HG03060 (cell line): ENCODE measurements at regions not wholly inside any gene's neighbourhood (a gene's known extent, or its start where the extent isn't known, plus 50 kb on each side); places are given as distances from the start of the nearest gene placed in this dataset.
"Not testable (repeated sequence)": the region's sequence is repeated elsewhere in the genome, so short reads cannot be mapped to it uniquely, and the experiment has no call there.

ENCODE experiments used
- ATAC-seq: cut with Tn5 transposase; IDR thresholded peaks from one replicate; pipeline ENCODE4 v1.9.1; 2021; ENCODE audit warnings: low read depth, moderate number of reproducible peaks; ENCODE audit not compliant: unreplicated experiment

DNA sequence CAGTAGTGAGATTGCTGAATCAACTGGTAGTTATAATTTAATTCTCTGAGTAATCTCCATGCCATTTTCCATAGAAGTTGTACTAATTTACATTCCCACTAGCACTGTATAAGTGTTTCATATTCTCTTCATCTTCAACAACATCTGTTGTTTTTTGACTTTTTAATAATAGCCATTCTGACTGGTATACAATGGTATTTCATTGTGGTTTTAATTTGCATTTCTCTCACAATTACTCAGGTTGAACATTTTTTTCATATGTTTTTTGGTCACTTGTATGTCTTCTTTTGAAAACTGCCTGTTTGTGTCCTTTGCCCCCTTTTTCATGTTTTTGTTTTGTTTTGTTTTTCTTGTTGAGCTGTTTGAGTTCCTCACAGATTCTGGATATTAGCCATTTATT lies 880.2 kb downstream of the RAPGEF2 start:
- ATAC-seq: no peak

DNA sequence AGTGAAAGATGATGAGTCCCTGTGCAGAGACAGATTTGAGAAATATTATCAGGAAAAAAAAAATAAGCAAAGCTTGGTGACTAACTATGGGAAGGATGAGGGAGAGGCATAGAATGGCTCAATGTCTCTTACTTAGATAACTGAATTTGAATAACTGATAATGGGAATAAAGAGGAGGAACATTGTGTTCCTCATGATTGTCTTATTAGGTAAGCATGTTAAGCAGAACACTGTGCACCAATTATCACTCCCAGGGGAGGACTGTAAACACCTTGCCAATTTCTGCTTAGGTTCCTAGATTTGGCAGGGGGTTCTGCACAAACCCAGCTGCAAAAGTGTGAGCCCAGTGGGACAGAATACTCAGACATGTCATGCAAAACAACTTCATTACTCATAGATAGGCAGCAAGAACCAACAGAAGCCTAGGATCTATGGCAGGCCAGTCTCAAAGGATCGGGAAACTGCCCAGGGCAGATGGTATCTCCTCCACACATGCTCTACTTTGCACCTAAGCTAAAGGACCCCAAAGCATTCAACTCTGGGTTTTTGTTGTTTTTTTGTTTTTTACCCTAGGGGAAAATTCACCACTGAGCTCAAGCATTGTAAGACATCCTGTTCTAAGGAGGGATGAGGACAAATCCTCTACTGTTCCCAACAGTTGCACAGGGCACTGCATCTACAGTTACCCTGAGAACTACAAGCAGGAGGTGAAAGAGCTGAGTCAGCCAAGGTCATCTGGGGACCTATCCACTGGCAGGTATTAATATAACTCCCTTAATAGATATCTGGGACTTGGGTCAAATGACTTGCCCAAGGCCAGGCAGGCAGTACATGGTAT lies 907.0 kb downstream of the RAPGEF2 start:
- no peak for ATAC-seq

GRCh38 chr4:160019936-160020335 lies 917.1 kb downstream of the RAPGEF2 start:
- no peak for ATAC-seq

DNA sequence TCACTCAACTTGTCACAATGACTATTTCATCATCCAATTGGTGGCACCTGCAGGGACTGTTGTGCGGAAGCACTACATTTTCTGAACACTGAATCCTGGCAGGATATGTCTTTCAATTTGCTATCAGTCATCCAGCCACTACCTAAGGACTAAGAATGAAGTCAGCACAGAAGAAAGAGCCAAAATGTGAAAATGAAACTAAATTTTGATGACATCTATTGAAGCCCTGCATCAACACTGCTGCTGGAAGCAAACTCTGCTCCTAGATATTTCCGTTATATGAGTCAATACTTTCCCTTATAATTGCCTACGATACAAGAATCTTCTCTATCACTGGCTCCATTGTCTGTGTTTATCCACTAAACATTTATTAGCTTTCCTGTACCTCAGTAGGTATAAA lies 917.9 kb downstream of the RAPGEF2 start:
- no peak for ATAC-seq

- ATAC-seq: no peak
These were observed 919.0 kb downstream of the RAPGEF2 start for GRCh38 chr4:160021870-160022269.

GRCh38 chr4:160026721-160027120 lies 923.8 kb downstream of the RAPGEF2 start:
- ATAC-seq: no peak

- no peak for ATAC-seq
These were observed 931.6 kb downstream of the RAPGEF2 start for GRCh38 chr4:160034501-160034900.

DNA sequence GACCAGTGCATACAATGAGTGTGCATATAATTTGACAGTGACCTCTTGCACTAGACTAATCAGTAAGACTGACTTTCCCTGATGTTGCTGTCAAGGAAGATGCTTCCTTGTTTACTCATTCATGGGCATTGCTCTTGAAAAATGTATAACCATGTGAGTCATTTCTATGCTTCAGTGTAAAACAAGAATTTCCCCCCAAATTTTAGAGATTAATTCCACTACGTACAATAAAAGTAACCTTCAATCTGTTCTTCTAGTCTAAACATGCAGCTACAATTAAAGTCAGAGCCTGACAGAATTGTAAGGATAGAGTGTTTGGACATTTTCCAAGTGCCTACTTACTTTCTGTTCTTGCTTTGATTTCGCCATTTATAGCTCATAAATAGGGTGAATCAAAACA lies 935.7 kb downstream of the RAPGEF2 start:
- no peak for ATAC-seq

- ATAC-seq: no peak
These were observed 941.8 kb downstream of the RAPGEF2 start for GRCh38 chr4:160044693-160045092.

- no peak for ATAC-seq
These were observed 979.7 kb downstream of the RAPGEF2 start for GRCh38 chr4:160082432-160083207.

DNA sequence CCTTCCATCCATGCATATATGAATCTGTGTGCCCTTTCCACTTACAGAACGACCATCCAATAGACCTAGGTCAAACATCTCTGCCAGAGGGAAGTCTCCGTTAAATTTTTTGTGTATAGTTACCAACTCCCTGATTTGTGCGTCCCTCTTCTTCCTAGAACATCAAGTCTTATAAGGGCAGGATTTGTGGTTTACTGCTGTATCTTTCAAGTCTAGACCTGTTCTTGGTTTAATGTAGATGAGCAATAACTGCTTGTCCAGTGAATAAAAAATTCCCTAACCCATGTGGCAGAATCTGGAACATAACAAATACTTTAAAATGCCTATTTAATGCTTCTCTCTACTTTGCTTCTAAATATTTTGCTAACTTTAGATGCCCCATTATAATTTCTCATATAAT lies 988.8 kb downstream of the RAPGEF2 start:
- ATAC-seq: no peak

- ATAC-seq: no peak
These were observed 997.4 kb downstream of the RAPGEF2 start for GRCh38 chr4:160100316-160100715.

DNA sequence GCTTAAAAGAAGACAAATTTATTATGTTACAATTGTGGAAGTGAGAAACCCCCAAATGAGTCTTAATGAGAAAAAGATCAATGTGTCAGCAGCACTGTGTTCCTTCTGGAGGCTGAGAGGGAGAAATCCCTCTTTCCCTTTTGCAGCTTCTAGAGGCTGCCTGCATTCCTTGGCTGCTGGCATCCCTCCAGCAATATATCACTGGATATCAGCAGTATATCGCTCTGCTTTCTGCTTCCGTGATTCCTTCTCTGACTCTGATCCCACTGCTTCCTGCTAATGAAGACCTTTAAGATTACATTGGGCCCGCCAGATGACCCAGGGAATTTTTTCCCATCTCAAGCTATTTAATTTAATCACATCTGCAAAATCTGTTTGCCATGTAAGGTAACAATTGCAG lies 1008.0 kb downstream of the RAPGEF2 start:
- no peak for ATAC-seq

- ATAC-seq: no peak
These were observed 1014.8 kb downstream of the RAPGEF2 start for GRCh38 chr4:160117686-160118085.

- ATAC-seq: not testable (repeated sequence)
These were observed 1022.9 kb downstream of the RAPGEF2 start for GRCh38 chr4:160125576-160126287.

GRCh38 chr4:160127211-160127610 lies 1024.3 kb downstream of the RAPGEF2 start:
- no peak for ATAC-seq

DNA sequence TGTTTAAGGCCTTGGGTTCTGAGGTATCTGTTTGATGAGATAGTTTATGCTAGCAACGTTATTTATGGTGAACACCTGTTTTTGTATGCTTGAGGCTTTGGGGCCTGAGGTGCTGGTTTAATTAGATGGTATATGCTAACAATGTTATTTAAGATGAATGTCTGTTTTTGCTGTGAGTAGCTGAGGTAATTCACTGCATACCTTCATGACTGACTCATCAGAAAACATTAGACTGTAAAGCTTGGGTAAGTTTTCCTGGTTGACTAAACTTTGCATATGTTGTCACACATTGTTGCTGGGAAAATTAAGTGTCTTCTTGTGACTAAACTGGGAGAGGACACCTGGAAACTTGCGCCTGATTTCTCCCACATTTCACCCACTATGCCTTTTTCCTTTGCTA lies 1026.6 kb downstream of the RAPGEF2 start:
- no peak for ATAC-seq

DNA sequence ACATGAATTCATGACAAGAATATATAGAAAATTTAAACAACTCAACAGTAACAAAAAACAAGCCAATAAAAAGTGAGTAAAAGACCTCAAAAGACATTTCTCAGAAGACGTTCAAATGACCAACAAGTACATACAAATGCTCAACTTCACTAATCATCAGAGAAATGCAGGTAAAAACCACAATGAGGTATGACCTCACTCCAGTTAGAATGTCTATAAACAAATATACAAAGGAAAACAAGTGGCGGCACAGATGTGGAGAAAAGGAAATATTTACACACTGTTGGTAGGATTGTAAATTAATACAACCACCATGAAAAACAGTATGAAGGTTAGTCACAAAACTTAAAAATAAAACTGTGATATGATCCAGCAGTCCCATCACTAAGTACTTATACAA lies 1033.1 kb downstream of the RAPGEF2 start:
- no peak for ATAC-seq

GRCh38 chr4:160141206-160141605 lies 1038.3 kb downstream of the RAPGEF2 start:
- no peak for ATAC-seq

DNA sequence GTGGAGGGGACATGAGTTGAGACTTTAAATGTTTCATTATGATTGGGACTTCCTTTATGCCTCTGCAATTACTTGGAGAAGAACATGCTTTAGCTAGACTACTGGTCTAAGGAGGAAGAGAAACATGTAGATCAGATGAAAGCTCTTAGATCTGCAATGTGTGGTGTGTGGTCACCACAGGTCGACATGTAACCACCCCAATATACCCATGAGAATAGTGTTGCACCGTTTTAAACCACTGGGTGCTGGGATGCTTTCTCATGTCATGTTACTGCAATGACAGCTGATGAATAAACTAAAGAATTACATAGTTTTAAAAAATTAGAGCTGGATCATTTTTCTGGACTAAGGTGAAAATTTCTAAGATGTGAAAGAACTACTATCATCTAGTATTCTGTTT lies 1039.7 kb downstream of the RAPGEF2 start:
- ATAC-seq: peak; percentile 100

GRCh38 chr4:160143574-160143973 lies 1040.7 kb downstream of the RAPGEF2 start:
- no peak for ATAC-seq
